ENCODE measurements at regions not wholly inside any gene's neighbourhood (a gene's known extent, or its start where the extent isn't known, plus 50 kb on each side); places are given as distances from the start of the nearest gene placed in this dataset.

DNA sequence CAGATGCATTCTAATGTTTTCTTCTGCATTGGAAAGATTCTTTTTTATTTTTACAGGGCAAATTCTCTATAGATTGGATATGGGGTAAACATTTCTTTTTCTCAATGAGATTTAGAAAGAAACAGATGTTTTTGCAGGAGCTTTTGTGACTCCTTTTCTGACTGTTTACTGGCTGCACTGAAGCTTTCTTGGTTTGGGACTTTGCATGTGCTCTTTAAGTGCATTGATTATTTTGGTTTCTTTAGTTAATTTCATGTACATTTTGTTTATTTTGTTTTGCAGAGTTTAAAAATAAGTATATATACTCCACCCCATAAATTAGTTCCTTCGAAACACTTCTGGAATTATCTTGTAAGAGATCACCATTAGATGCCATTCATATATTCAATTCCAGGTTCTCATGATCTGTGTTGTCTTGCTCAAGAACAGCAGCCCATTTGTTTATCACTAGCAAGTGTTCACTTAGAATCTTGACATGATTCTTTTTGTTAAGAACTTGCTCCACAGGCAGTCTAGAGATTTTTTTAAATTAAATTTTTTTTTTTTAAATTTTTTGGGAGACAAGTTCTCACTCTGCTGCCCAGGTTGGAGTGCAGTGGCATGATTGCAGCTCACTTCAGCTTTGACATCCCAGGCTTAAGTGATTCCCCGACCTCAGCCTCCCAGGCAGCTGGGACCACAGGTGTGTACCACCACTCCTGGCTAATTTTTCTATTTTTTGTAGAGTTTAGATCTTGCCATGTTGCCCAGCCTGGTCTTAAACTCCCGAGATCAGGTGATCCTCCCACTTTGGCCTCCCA is 233.7 kb downstream of the MYCN start:
- DNase-seq (ENCODE audit: low spot score), result no peak

- no peak for DNase-seq (ENCODE audit: low spot score)
Observed at GRCh38 chr2:16172324-16173175, 232.2 kb downstream of the MYCN start.

DNA sequence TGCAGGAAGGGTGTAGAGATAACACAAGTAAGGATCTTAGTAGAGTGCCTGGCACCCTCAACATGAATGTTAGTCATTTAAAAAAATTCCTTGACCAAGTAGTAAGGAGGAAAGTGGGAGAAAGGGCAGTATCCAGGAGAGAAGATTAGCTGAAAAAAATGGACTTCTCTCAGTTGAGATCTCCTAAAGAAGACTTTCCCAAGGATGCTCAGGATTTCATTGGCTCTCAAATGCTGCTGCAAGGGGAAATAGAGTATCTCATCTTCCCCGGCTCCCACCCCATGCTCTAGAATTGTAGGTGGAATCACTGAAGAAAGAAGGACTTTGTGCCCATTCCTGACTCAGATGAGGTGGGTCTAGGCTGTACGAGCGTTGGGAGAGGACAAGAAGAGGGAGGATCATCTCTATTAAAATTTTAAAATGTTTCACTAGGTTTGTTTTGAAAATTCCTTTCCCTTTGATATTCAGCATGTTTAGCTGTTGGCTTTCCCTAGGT is 231.1 kb downstream of the MYCN start:
- no peak for DNase-seq (ENCODE audit: low spot score)

DNA sequence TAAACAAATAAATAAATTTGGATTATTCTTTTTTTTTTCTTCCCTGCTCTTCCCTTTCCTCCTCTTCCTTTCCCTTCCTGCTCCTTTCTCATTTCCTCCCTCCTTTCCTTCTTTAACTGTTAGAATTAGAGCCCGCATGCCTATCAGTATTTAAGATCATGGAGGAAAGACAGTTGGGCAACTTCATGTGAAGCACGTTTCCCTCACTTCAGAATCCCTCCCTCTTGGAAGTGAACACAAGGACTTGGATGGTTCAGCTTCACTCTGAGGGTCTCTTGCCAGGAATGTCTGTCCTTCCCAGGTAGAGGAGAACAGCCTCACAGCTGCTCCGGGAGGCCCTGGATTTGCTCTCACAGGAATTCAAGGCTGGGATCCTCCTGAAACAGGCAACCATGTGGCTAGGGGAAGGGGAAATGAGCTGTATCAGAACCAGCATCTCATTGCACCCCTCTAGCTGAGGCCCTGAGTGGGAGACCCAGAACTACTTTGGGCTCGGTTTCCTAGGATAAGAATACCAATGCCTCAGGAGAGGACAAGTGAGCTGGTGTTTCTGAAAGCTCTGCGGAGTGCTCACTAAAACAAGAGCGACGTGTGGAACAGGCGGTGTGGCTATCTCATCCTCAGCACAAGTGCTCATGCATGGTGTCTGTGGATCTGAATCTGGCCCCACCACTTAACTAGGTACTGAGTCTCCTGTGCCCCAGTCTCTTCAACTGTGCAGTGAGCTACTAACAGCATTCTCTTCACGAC is 230.5 kb downstream of the MYCN start:
- DNase-seq (ENCODE audit: low spot score), result no peak

- DNase-seq (ENCODE audit: low spot score), result no peak
Observed at GRCh38 chr2:16169381-16169960, 229.1 kb downstream of the MYCN start.

DNA sequence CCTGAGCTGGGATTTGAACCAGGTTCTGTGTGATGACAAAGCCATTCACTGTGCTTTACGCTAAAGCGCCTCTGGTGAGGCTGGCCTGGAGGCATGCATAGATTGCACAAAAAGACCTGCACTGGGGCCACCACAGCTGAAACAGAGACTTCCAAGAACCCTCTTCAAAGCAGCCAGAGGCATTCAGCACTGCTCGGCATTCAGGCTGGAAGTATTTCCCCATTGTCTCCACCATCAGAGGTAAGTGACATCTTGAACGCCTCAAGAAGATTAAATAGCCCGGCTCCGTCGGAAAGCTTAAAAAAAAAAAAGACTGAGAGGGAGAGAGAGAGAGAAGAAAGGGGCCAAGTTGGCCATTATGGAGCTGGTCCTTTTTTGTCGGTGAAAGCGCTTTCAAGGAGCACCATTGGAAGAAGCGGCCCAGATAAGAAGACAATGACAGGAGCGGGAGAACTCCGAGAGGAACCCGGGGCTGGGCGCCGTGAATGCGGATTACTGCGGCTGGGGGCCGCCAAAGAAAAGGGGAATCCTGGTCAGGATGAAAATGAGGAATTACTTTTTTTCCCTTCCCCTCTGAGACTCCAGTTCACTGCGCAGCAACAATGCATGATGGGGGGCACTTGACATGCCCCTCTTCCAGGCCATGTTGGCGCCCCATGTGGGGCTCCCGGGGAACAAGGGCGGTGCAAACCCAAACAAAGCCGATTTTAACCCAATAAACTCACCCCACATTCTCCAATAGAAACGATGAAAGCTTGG is 228.3 kb downstream of the MYCN start:
- DNase-seq (ENCODE audit: low spot score), result no peak

GRCh38 chr2:16167870-16168426 is 227.6 kb downstream of the MYCN start:
- DNase-seq (ENCODE audit: low spot score), result no peak

- no peak for DNase-seq (ENCODE audit: low spot score)
Observed at GRCh38 chr2:16167451-16167861, 227.1 kb downstream of the MYCN start.

DNA sequence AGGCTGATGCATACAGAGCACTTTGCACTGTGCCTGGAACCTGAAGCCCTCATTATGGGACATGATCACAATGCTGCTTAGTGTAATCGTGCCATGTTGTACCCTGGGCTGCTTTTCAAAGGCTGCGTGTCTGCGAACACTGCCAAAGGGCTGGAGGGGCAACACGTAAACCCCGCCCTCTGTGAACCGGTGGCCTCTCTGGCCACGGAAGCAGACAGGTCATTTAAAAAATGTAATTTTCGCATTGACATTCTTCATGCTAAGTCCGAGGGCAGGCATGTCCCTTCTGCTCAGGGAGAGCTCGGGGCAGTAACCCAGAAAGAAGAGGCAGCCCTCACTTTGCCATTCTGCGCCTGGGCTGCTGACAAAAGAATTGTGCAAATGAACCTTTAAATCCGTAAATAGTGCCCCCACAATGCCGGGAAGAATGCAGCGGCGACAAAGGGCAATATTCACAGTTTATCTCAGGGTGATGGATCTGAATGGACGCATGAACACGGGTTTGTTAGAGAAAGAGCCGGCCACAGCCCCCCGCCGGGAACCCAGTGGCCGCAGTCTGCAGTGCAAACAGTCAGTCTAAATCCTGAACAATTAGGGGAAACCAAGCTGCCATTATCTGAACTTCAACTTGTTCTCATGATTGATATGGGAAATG is 226.1 kb downstream of the MYCN start:
- DNase-seq (ENCODE audit: low spot score), result no peak

GRCh38 chr2:16165518-16166326 is 225.4 kb downstream of the MYCN start:
- no peak for DNase-seq (ENCODE audit: low spot score)

DNA sequence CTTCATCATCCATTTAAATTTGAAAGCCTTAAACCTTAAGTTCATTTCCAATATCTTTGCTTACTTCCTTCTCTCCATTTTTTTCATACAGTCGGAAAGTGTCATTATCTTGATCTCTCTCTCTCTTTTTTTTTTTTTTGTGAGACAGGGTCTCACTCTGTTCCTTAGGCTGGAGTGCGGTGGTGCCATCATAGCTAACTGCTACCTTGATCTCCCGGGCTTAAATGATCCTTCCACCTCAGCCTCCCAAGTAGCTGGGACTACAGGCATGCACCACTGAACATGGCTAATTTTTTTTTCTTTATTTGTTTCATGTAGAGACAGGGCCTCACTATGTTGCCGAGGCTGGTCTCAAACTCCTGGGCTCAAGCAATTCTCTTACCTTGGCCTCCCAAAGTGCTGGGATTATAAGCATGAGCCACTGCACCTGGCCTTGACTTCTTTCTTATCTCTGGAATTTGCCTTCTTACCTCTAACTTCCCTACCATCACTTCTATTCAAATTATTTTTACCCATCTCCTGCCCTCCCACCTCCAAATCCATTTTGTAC is 222.2 kb downstream of the MYCN start:
- no peak for DNase-seq (ENCODE audit: low spot score)

DNA sequence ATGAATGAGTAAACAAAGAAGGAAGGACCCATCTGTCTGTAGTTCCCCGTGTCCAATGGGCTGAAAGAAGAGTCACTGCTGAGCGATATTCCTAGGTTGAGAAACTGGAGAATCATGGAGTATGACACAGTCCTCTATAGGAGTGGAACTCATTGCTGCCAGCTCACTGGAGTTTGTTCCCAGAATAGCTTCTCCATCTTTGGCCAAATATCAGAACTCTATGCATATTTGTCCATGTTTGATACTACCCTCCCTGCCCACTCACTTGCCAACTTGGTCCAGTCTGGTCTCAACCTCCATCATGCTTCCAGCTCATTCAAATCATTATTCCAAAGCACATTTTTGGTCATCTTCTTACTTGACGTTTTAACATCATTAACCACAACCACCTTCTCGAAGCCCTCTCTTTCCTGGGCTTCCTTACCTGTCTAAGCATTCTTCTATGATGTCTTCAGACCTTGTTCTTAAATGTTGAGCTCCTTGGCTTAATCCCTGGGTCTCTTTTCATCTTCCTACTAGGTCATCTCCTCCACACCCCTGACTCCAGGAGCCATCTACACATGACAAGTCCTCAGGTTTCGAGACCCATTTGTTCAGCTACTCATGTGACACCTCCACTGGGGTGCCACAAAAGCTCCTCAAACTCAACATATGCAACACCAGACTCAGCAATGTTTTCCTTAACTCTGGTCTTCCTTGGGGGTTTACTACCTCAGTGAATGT is 221.6 kb downstream of the MYCN start:
- DNase-seq (ENCODE audit: low spot score), result no peak

DNA sequence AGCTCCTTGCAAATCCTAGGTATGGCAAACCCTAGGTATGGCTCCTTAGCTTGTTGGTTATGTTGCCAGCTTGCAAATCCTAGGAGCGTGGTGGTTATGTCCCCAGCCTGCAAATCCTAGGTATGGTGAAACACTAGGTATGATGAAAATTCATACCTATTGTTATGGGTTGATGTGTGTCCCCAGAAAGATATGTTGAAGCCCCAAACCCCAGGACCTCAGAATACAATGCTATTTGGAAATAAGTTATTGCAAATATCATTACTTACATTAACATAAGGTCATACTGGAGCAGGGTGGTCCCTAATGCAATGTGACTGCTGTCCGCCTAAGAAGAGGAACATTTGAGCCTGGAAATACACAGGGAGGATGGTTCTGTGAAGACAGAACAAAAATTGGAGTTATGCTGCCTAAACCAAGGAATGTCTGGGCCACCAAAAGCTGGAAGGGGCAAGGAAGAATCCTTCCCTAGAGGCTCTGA is 220.8 kb downstream of the MYCN start:
- DNase-seq (ENCODE audit: low spot score), result no peak

DNA sequence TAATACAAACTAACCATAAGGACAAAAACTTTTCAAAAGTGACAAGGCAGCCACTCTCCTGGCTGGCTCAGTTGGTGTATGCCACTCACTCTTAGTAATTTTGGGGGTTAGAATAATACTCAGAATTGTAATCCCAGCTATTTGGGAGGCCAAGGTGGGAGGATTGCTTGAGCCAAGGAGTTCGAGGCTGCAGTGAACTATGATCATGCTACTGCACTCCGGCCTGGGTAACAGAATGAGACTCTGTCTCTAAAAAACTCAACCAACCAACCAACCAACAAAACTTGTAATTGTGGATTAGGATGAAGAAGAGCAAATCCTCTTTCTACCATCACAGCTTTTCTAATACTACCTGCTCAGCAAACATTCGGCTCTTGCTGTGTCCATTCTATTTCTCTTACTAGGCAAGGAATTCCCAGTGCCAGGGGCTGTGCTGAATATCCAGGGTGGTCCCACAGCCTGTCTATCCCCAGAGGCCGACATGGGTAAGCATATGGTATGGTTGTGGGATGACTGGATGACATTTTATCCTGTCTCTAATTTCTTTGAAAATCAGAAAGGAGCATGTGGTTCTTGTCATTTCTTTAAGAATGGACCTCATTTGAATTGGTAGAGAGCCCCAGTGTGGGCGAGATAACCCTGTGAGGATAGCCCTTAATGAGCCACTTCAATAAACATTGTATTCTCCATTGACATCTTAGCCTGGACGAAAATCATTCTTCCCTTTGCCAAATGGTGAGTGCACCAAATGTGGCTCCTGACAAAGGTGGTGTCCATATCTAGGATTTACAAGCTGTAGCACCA is 220.1 kb downstream of the MYCN start:
- no peak for DNase-seq (ENCODE audit: low spot score)

GRCh38 chr2:16156411-16156810 is 216.1 kb downstream of the MYCN start:
- DNase-seq (ENCODE audit: low spot score), result no peak

DNA sequence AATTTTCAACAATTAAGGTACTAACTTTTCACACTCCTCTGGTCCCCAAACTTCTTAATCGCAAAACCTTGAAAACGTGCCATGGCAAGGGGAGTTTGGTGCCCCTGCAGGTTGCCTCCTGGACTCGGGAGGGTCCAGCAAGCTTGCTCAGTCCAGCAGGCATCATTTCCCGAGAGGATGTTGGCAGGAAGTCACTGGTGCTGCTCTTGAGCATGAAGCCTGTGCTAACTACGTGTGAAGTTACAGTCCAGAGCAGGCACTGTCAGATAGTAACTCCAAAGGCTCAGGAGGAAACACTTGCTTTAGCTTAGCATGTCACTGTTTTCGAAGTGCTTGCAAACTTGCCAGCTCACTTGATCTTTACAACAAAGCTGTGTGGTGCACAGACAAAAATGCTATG is 215.4 kb downstream of the MYCN start:
- no peak for DNase-seq (ENCODE audit: low spot score)

GRCh38 chr2:16155366-16155765 is 215.0 kb downstream of the MYCN start:
- DNase-seq (ENCODE audit: low spot score), result no peak

Measured in ureter (tissue), 1 donor.